OCI-LY3 (cell line): ENCODE measurements at regions not wholly inside any gene's neighbourhood (a gene's known extent, or its start where the extent isn't known, plus 50 kb on each side); places are given as distances from the start of the nearest gene placed in this dataset.

Experiments
- EZH2phosphoT487 ChIP-seq: fragments of 200-600 bp; shearing (Covaris generic); IDR thresholded peaks from 2 replicates; pipeline ENCODE4 v1.6.1; 2018; ENCODE audit warnings: antibody characterized with exemption, mixed run types, low read depth
- TF ChIP-seq, protein P1 (sequence below): fragments of 200-600, 300-600 bp; sonication (generic); IDR thresholded peaks from 2 replicates; pipeline ENCODE4 v1.5.1; 2014; ENCODE audit warnings: antibody characterized with exemption, low read length, low read depth

DNA sequence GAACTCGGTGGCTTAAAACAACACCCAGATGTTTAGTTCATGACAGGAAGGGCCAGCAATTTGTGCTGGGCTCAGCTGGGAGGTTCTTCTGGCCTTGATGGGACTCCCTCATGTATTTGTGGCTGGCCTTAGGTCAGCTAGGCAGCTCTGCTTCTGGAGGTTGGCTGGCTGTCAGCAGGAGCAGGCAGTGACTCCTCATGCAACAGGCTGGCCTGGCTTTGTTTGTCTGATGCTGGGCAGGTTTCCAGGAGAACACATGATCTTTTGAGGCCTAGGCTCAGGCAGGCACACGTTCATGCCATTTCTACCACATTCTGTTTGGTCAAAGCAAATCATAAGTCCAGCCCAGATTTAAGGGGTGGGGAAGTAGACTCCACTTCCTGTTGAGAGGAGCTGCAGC lies 571.2 kb downstream of the TBC1D22A start:
- TF ChIP-seq, protein P1, sequence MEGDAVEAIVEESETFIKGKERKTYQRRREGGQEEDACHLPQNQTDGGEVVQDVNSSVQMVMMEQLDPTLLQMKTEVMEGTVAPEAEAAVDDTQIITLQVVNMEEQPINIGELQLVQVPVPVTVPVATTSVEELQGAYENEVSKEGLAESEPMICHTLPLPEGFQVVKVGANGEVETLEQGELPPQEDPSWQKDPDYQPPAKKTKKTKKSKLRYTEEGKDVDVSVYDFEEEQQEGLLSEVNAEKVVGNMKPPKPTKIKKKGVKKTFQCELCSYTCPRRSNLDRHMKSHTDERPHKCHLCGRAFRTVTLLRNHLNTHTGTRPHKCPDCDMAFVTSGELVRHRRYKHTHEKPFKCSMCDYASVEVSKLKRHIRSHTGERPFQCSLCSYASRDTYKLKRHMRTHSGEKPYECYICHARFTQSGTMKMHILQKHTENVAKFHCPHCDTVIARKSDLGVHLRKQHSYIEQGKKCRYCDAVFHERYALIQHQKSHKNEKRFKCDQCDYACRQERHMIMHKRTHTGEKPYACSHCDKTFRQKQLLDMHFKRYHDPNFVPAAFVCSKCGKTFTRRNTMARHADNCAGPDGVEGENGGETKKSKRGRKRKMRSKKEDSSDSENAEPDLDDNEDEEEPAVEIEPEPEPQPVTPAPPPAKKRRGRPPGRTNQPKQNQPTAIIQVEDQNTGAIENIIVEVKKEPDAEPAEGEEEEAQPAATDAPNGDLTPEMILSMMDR = no peak
- TF ChIP-seq EZH2phosphoT487 = no peak
